ENCODE measurements at regions not wholly inside any gene's neighbourhood (a gene's known extent, or its start where the extent isn't known, plus 50 kb on each side); places are given as distances from the start of the nearest gene placed in this dataset.

DNA sequence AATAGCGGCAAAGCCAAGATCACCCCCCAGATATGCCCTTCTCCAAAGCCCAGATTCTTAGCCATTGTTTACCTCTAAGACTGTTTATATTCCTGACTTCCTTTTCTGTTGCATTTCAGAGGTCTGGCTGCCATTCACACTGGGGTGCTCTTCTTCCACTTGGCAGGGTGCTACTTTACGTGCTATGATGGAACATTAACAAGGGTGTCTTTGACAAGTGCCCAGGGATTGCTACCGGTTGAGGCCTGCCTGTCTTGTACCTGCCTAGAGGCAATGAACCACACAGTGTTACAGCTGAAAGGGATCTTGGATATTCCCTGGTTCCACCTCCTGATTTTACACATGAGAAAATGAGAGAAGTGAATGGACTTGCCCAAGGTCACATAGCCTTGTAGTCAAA, 352.1 kb upstream of the KIF2A start:
- TF ChIP-seq, protein P1, sequence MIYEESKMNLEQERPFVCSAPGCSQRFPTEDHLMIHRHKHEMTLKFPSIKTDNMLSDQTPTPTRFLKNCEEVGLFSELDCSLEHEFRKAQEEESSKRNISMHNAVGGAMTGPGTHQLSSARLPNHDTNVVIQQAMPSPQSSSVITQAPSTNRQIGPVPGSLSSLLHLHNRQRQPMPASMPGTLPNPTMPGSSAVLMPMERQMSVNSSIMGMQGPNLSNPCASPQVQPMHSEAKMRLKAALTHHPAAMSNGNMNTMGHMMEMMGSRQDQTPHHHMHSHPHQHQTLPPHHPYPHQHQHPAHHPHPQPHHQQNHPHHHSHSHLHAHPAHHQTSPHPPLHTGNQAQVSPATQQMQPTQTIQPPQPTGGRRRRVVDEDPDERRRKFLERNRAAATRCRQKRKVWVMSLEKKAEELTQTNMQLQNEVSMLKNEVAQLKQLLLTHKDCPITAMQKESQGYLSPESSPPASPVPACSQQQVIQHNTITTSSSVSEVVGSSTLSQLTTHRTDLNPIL (CRISPR knock-in tag; IDR thresholded peaks at IDR 0.05; ENCODE audit: low read depth) = no peak
- TF ChIP-seq BACH2 (CRISPR knock-in tag; IDR thresholded peaks at IDR 0.05; ENCODE audit: borderline replicate concordance) = no peak
- TF ChIP-seq PPARA (CRISPR knock-in tag; IDR thresholded peaks at IDR 0.05; ENCODE audit: borderline replicate concordance) = no peak
- TF ChIP-seq ZC3H10 (CRISPR knock-in tag; IDR thresholded peaks at IDR 0.05) = no peak
- TF ChIP-seq SNAI2 (CRISPR knock-in tag; IDR thresholded peaks at IDR 0.05) = no peak
- no peak for TF ChIP-seq ZNF565 (CRISPR knock-in tag; conservative IDR thresholded peaks at IDR 0.05; ENCODE audit: low read depth)
- TF ChIP-seq GLIS3 (CRISPR knock-in tag; IDR thresholded peaks at IDR 0.05) = no peak
- TF ChIP-seq, protein P2, sequence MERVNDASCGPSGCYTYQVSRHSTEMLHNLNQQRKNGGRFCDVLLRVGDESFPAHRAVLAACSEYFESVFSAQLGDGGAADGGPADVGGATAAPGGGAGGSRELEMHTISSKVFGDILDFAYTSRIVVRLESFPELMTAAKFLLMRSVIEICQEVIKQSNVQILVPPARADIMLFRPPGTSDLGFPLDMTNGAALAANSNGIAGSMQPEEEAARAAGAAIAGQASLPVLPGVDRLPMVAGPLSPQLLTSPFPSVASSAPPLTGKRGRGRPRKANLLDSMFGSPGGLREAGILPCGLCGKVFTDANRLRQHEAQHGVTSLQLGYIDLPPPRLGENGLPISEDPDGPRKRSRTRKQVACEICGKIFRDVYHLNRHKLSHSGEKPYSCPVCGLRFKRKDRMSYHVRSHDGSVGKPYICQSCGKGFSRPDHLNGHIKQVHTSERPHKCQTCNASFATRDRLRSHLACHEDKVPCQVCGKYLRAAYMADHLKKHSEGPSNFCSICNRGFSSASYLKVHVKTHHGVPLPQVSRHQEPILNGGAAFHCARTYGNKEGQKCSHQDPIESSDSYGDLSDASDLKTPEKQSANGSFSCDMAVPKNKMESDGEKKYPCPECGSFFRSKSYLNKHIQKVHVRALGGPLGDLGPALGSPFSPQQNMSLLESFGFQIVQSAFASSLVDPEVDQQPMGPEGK (CRISPR knock-in tag; IDR thresholded peaks at IDR 0.05; ENCODE audit: borderline replicate concordance) = no peak
